ENCODE measurements at regions not wholly inside any gene's neighbourhood (a gene's known extent, or its start where the extent isn't known, plus 50 kb on each side); places are given as distances from the start of the nearest gene placed in this dataset.

DNA sequence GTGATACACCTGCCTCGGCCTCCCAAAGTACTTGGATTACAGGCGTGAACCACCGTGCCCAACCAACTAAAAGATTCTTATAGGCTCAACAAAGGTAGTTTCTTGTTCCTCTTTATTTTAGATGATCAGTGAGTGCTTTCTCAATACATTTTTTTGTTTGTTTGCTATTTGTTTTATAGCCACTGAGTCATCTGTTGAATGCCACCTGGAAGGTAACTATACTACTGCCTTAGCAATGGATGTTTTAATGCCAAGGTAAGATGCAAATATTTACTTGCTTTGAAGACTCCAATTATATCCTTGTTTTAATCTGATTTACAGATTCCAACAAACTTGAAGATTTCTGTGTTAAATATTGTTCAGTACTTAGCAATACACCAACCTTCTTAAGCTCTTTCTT, 2807.4 kb upstream of the PCDH20 start (continued):
- TF ChIP-seq CEBPB (IDR thresholded peaks at IDR 0.05; ENCODE audit: borderline replicate concordance in 1 of 2, low read depth in 2 of 2, low read length in 2 of 2) (no peak), PML (IDR thresholded peaks at IDR 0.05; ENCODE audit: low read length) (no peak)

DNA sequence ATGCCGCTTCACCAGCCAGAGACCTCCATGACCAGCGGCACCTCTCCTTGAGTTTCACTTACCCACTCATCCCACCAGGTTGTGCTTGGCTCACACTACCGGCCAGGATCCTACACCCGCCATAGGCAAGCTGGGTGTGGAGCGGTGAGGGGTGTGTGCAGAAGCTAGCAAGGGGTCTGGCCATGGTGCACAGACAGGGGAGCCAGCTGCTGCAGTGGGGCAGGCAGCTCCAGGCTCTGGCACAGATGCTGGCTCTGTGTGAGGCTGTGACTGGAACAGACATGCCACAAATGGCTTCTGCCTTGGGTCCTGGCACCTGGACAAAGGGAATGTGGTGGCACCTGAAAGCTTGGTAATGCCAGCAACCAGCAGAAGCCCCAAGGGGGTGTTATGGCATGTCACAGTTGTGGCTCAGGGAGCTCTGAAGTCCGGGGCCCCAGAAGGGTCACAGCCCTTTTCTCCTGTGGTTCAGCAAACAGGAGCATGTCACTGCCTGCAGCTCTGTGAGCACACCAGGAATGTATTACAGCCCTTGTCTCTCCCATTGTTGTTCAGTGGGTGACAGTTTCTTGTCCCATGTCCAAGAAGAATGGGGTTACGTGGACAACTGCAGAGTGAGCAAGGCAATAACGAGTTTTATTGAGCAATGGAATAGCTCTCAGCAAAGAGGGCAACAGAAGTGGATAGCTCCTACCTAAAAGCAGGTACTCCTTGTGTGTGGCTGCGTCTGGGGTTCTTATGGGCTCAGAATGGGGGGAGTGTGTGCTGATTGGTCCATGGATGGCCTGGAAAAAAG, 2791.0 kb upstream of the PCDH20 start:
- ChIA-PET SMC1A (ENCODE audit: uncharacterized antibody, unreplicated experiment) (no interaction called here), CTCF (no interaction called here), RAD21 (ENCODE audit: unreplicated experiment) (no interaction called here), POLR2A (no interaction called here)
- in situ Hi-C loops (cut with MboI) (no loop called here), intact Hi-C loops (cut with micrococcal nuclease; ENCODE audit: unreplicated experiment) (no loop called here)
- Histone ChIP-seq H3K4me2 (ENCODE audit: control insufficient read depth, insufficient read depth) (no peak overlapping the region), H3K27me3 (replicated peaks in 1 of 2; ENCODE audit: control insufficient read depth in 2 of 2, insufficient read depth in 2 of 2, low read length in 1 of 2) (no peaks in the 10 kb centered on the region), H3K4me3 (no peak overlapping the region), H3K4me1 (ENCODE audit: control insufficient read depth, insufficient read depth, low read length) (no peaks in the 10 kb centered on the region), H3K9me3 (replicated peaks; ENCODE audit: control insufficient read depth, insufficient read depth, low read length) (no peaks in the 10 kb centered on the region), H3K27ac (ENCODE audit: control insufficient read depth, insufficient read depth) (no peak overlapping the region), H3K9ac (ENCODE audit: control insufficient read depth, insufficient read depth, low read length) (no peak overlapping the region), H2AFZ (ENCODE audit: control insufficient read depth, low read depth, low read length) (no peak overlapping the region), H3K79me2 (ENCODE audit: control insufficient read depth, insufficient read depth, low read length) (no peaks in the 10 kb centered on the region), H3K36me3 (ENCODE audit: control insufficient read depth in 2 of 2, insufficient read depth in 2 of 2, low read length in 1 of 2) (no peaks in the 10 kb centered on the region), H4K20me1 (ENCODE audit: control insufficient read depth, insufficient read depth) (no peaks in the 10 kb centered on the region)
- no TSS peak for BruUV-seq (replicated peaks)
- no peak for FAIRE-seq
- TF ChIP-seq EGR1 (IDR thresholded peaks at IDR 0.05; ENCODE audit: borderline replicate concordance in 1 of 2, low read depth in 2 of 2, low read length in 2 of 2) (no peak), EP300 (IDR thresholded peaks at IDR 0.05; ENCODE audit: borderline replicate concordance in 1 of 2, control insufficient read depth in 1 of 2, low read depth in 2 of 2, low read length in 2 of 2) (no peak), NFYB (IDR thresholded peaks at IDR 0.05; ENCODE audit: insufficient read depth, low read depth, low read length) (no peak), PBX3 (IDR thresholded peaks at IDR 0.05; ENCODE audit: insufficient replicate concordance, low read depth, low read length) (no peak), KLF5 (IDR thresholded peaks at IDR 0.05; ENCODE audit: partially characterized antibody) (no peak), BMI1 (IDR thresholded peaks at IDR 0.05; ENCODE audit: borderline replicate concordance) (no peak), CREB1 (IDR thresholded peaks at IDR 0.05; ENCODE audit: low read depth) (no peak), NFIC (IDR thresholded peaks at IDR 0.05; ENCODE audit: low read depth, low read length) (no peak), HDAC6 (IDR thresholded peaks at IDR 0.05; ENCODE audit: unreplicated experiment) (no peak), SIN3A (IDR thresholded peaks at IDR 0.05; ENCODE audit: low read depth, low read length) (no peak), BHLHE40 (IDR thresholded peaks at IDR 0.05; ENCODE audit: borderline replicate concordance in 1 of 2, low read depth in 2 of 2, low read length in 1 of 2) (no peak), FOXK2 (IDR thresholded peaks at IDR 0.05) (no peak), TBL1XR1 (IDR thresholded peaks at IDR 0.05; ENCODE audit: low read depth, low read length) (no peak)
- 8% methylated on average over 9 of the region's 9 CpGs for WGBS (ENCODE audit: insufficient coverage, insufficient replicate concordance, low lambda C conversion rate, missing lambda C conversion rate)
- no peak for ATAC-seq
- DNase-seq (ENCODE audit: low read depth, low spot score), result no peak
